HG03108 (cell line): ENCODE measurements at regions not wholly inside any gene's neighbourhood (a gene's known extent, or its start where the extent isn't known, plus 50 kb on each side); places are given as distances from the start of the nearest gene placed in this dataset.

ENCODE experiments used
- ATAC-seq: cut with Tn5 transposase; IDR thresholded peaks from one replicate; pipeline ENCODE4 v1.9.1; 2021; ENCODE audit warnings: moderate library complexity; ENCODE audit not compliant: unreplicated experiment

- no peak for ATAC-seq
Observed at GRCh38 chr2:216911886-216912285, 52.0 kb upstream of the TNP1 start.

- no peak for ATAC-seq
Observed at GRCh38 chr2:216911008-216911407, 51.1 kb upstream of the TNP1 start.

- ATAC-seq: no peak
Observed at GRCh38 chr2:216909541-216910210, 49.8 kb upstream of the TNP1 start.
